Psoas muscle (tissue), 7 donors: ENCODE measurements at regions not wholly inside any gene's neighbourhood (a gene's known extent, or its start where the extent isn't known, plus 50 kb on each side); places are given as distances from the start of the nearest gene placed in this dataset.
A peak's percentile ranks its signal among the peaks of the same experiment; 100 is the strongest.

ENCODE experiments used
- ATAC-seq, 4 donors: fragments of 200-7000 bp; cut with Tn5 transposase; one replicate each; pipeline ENCODE4 v1.9.1; 2020; ENCODE audit warnings: moderate library complexity in 3 of 4, mild to moderate bottlenecking in 2 of 4
- DNase-seq, 2 donors: peaks; one replicate each; pipeline ENCODE4 v3.0.0-alpha.2; 2020
- H3K27ac ChIP-seq: fragments of 200-600 bp; one replicate; pipeline ENCODE4 v1.8.0; 2022
- H3K27me3 ChIP-seq, 3 donors: fragments of 200-600 bp in 1 of 3; one replicate each; pipeline versions ENCODE4 v1.6.1 to v1.8.0; 2013 to 2022; ENCODE audit warnings: low read length in 2 of 3, mild to moderate bottlenecking in 2 of 3, moderate library complexity in 1 of 3; ENCODE audit not compliant: insufficient read depth in 3 of 3
- H3K36me3 ChIP-seq, 2 donors: fragments of 200-600 bp in 1 of 2; one replicate each; pipeline versions ENCODE4 v1.6.1 to v1.8.0; 2013 to 2022; ENCODE audit warnings: low read depth in 1 of 2, mild to moderate bottlenecking in 1 of 2, moderate library complexity in 1 of 2; ENCODE audit not compliant: insufficient read depth in 1 of 2
- H3K4me1 ChIP-seq: fragments of 200-600 bp; one replicate; pipeline ENCODE4 v1.8.0; 2022
- H3K4me3 ChIP-seq: fragments of 200-600 bp; one replicate; pipeline ENCODE4 v1.8.0; 2022; ENCODE audit warnings: mild to moderate bottlenecking
- H3K9me3 ChIP-seq: fragments of 200-600 bp; one replicate; pipeline ENCODE4 v1.8.0; 2022
- WGBS, 3 donors: extraction: QIAGEN DNeasy Blood & Tissue Kit; methylation state at CpG; one replicate each; pipeline versions ENCODE4 v1.1.6 to v1.1.7; 2013; 5-methylcytosine and 5-hydroxymethylcytosine counted together
- intact Hi-C, 2 donors: fragments of 100-400 bp; cut with DNase I; formaldehyde crosslinking; loops; one replicate each; pipeline versions ENCODE4 v1.11.0 to v1.14.2; 2022
- TF ChIP-seq, protein P1 (sequence below): fragments of 200-600 bp; IDR thresholded peaks from one replicate; pipeline ENCODE4 v1.8.0; 2022; ENCODE audit warnings: antibody characterized with exemption
- donor health status: healthy with polysubstance abuse.
- donor health status: DM: no; HTN: no; CAD: no; lungs with moderate emphysema.
- donor health status: Bipolar disorder and iron deficiency.
- donor health status: healthy.
- donor health status: DM: yes; HTN: yes; CAD: no.
- donor health status: DM: no; HTN: no; CAD: no.
- donor health status: DM: yes; HTN: yes; CAD: no.

DNA sequence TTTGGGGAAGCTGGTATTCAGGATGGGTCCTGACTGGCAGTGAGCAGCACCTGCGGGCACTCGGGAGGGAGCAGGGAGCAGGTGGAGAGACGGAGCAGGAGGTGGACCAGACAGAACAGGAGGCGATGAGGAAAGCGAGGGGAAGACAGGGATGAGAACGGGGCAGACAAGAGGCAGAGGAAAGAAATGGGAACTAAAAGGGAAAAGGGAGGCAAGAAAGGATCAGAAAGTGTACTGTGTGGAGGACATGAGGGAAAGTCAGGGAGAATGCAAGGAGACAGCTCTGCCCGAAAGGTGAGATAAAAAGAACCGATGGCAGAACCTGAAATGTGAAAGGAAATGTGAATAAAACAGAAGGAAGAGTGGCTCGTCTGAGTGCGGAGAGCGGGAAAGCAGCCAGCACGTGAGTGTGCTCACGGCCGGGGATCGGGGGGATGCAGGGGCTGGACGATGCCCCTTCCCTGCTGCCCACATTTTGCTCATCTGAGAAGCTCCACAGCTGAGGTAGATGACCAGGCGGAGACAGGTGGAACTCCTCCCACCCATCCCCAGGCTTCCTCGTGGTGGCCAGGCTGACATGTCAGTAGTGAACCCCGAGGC is 494.4 kb upstream of the B3GAT1 start:
- TF ChIP-seq, protein P1, sequence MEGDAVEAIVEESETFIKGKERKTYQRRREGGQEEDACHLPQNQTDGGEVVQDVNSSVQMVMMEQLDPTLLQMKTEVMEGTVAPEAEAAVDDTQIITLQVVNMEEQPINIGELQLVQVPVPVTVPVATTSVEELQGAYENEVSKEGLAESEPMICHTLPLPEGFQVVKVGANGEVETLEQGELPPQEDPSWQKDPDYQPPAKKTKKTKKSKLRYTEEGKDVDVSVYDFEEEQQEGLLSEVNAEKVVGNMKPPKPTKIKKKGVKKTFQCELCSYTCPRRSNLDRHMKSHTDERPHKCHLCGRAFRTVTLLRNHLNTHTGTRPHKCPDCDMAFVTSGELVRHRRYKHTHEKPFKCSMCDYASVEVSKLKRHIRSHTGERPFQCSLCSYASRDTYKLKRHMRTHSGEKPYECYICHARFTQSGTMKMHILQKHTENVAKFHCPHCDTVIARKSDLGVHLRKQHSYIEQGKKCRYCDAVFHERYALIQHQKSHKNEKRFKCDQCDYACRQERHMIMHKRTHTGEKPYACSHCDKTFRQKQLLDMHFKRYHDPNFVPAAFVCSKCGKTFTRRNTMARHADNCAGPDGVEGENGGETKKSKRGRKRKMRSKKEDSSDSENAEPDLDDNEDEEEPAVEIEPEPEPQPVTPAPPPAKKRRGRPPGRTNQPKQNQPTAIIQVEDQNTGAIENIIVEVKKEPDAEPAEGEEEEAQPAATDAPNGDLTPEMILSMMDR = no peak
- no peaks in the 10 kb centered on the region for H3K36me3 ChIP-seq
- no peaks in the 10 kb centered on the region for H3K9me3 ChIP-seq
- peaks cover 0 to 3% (median 0%) of the 10 kb centered on the region in 3 donors for H3K27me3 ChIP-seq
- no peak overlapping the region for H3K27ac ChIP-seq
- DNase-seq (no peak), ATAC-seq (no peak)
- no peak overlapping the region for H3K4me3 ChIP-seq
- H3K4me1 ChIP-seq = no peaks in the 10 kb centered on the region
- intact Hi-C loops = no loop called here
- 70 to 75% (median 71%) methylated on average over 19 of the region's 19 CpGs for WGBS, 3 donors

DNA sequence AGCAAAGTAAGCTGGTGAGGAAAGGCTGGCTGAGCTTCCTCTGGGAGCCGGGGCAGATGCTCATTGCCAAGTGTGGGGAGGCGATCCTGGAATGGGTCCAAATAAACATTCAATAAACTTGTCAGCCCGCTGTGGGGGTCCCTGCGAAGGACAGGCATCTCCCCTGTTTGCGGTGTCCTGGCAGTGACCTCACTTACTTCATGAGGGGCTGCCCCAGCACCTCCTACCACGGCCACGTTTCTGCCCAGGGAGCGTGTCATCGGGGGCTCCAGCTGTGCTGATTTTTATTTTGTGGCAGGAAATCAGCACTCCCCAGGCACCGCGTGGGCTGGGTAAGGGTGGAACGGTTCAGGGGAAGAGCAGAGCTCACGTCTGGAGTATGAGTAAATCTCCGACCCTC is 493.9 kb upstream of the B3GAT1 start:
- DNase-seq = no peak
- no peaks in the 10 kb centered on the region for H3K9me3 ChIP-seq
- 7 to 18% (median 14%) methylated on average over 14 of the region's 14 CpGs for WGBS, 3 donors
- peaks cover 0 to 3% (median 0%) of the 10 kb centered on the region in 3 donors for H3K27me3 ChIP-seq
- H3K4me3 ChIP-seq = no peak overlapping the region
- intact Hi-C loops = no loop called here
- no peaks in the 10 kb centered on the region for H3K36me3 ChIP-seq
- TF ChIP-seq, protein P1 = no peak
- no peaks in the 10 kb centered on the region for H3K4me1 ChIP-seq
- no peak overlapping the region for H3K27ac ChIP-seq
- ATAC-seq = no peak

DNA sequence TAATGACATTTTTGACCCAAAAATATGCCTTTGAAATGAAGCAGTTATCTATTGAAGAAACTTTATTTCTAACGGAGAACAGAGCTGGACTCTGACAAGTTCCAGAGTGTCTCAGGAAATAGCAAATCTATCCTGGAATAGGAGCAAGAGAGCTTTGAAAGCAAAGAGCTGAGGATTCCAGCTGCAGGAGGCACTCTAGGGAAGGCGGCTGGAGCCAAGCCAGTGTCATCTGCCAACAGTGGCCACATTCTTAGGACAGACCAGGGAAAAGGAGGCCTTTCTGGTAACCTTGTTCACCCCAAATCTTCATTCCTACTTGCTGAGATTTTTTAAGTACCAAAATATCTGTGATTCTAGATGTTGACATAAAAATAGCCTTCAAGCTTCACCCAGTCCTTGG is 493.5 kb upstream of the B3GAT1 start:
- no peak for ATAC-seq
- intact Hi-C loops = no loop called here
- no peaks in the 10 kb centered on the region for H3K36me3 ChIP-seq
- 13 to 20% (median 14%) methylated on average over 2 of the region's 2 CpGs for WGBS, 3 donors
- TF ChIP-seq, protein P1 = no peak
- peaks cover 0 to 3% (median 0%) of the 10 kb centered on the region in 3 donors for H3K27me3 ChIP-seq
- H3K4me1 ChIP-seq = no peaks in the 10 kb centered on the region
- peak; percentile 61 to 72 for DNase-seq
- no peak overlapping the region for H3K4me3 ChIP-seq
- H3K9me3 ChIP-seq = no peaks in the 10 kb centered on the region
- no peak overlapping the region for H3K27ac ChIP-seq

DNA sequence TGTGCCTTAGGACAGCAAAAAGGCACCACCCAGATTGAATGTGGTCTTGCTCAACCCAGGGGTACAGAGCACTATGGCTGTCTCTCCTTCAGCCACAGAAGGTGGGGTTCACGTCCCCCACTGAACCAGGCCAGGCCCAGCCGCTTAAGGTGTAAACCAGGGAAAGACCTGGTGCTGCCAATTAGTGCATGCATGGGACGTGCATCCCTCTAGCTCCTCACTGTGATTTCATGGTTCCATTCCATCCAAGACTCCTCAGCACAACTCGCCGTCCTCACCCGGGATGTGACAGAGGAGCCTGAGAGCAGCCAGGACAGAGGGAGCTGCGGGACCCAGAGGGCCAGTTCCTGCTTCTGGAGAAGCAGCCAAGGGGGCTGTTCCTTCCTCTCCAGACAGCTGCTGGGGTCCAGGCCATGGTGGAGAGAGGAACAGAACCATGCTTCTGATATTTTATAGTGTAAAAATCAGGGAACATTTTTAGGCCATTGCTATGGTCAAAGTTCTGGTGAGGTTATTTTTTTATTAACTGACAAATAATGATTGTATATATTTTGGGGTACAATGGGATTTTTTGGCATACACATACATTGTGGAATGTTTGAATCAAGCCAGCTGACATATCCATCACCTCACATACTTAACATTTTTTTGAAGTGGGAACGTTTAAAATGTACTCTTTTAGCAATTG is 492.2 kb upstream of the B3GAT1 start:
- Histone ChIP-seq H3K27me3 (peaks cover 0 to 3% (median 0%) of the 10 kb centered on the region in 3 donors), H3K4me1 (no peaks in the 10 kb centered on the region), H3K9me3 (no peaks in the 10 kb centered on the region), H3K4me3 (no peak overlapping the region), H3K27ac (no peak overlapping the region), H3K36me3 (no peaks in the 10 kb centered on the region)
- DNase-seq (no peak), ATAC-seq (no peak)
- TF ChIP-seq, protein P1 = no peak
- intact Hi-C loops = no loop called here
- WGBS, 3 donors = 46 to 60% (median 50%) methylated on average over 8 of the region's 8 CpGs
